ENCODE measurements at regions not wholly inside any gene's neighbourhood (a gene's known extent, or its start where the extent isn't known, plus 50 kb on each side); places are given as distances from the start of the nearest gene placed in this dataset.

DNA sequence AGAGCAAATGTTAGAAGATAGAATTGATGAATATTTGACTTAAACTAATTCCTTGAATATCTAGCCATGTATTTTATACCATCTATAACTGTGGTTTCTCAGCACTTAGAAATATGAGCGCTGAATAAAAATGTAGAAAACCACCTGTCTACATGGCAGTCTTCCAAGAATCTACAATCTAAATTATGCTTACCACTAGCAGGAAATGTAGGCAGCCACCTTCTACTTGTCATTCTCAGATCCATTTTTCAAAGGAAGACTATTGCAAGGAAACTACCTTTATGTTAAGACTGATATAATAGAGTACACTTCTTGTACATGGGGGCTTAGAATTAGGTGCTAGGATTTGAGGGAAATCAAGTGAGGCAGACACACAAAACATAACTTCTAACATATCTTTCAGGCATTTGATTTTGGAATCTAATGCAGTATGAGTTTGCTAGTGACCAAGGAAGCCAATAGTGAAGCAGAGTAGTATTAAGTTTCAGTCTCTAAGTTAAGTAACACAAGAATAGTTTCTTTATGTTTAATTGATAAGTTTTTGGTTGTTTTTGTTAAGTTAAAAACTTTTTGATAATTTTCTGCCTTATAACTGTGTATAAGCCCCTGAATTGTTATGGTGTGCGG is 175.9 kb upstream of the ITGA4 start:
- peaks cover 20 to 41% (median 31%) of the 10 kb centered on the region in 4 donors for H3K4me1 Mint-ChIP-seq
- ChIA-PET POLR2A (ENCODE audit: partially characterized antibody) (interaction anchor here (0.6 to 0.9 kb wide), 3 partner anchors 17 to 177 kb away, joined by 3 read pairs; no protein-coding TSS in a partner anchor), CTCF (ENCODE audit: partially characterized antibody) (interaction anchor here (1.0 to 1.1 kb wide), 2 partner anchors 19 to 176 kb away, joined by 3 read pairs; no protein-coding TSS in a partner anchor)

DNA sequence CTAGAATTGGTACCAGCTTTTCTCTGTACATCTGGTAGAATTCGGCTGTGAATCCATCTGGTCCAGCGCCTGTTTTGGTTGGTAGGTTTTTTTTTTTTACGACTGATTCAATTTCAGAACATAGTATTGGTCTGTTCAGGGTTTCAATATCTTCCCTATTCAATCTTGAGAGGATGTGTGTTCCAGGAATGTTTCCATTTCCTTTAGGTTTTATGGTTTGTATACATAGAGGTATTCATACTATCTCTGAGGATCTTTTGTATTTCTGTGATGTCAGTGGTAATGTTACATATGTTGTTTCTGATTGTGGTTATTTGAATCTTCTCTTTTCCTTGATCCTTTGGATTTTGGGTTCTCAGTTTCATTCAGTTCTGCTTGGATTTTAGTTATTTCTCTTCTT is 172.1 kb upstream of the ITGA4 start:
- peak overlapping the region in 4 of 7 donors; percentile 42 to 80 (median 62) for H3K27ac Mint-ChIP-seq
- H3K4me3 ChIP-seq (ENCODE audit: low read length in 2 of 2), result no peak overlapping the region
- H3K27me3 ChIP-seq (ENCODE audit: insufficient read depth, low read length), result no peaks in the 10 kb centered on the region
- H3K36me3 Mint-ChIP-seq, result peaks cover 4 to 23% of the 10 kb centered on the region in 2 donors
- H3K4me1 Mint-ChIP-seq, result peaks cover 16 to 32% (median 24%) of the 10 kb centered on the region in 4 donors
- CTCF ChIA-PET (ENCODE audit: partially characterized antibody), result no interaction called here
- H3K27ac ChIP-seq (ENCODE audit: low read depth, low read length), result no peak overlapping the region
- no peak for DNase-seq
- no peak overlapping the region for H3K4me3 Mint-ChIP-seq
- H3K4me1 ChIP-seq (ENCODE audit: insufficient read depth, low read length), result peaks cover 24% of the 10 kb centered on the region
- intact Hi-C loops (cut with micrococcal nuclease), result no loop called here
- H3K27me3 Mint-ChIP-seq, result no peaks in the 10 kb centered on the region
- no peaks in the 10 kb centered on the region for H3K9me3 ChIP-seq (ENCODE audit: control insufficient read depth in 1 of 2, low read length in 2 of 2)
- peaks cover 0 to 11% (median 4%) of the 10 kb centered on the region in 8 donors for H3K9me3 Mint-ChIP-seq
- no peaks in the 10 kb centered on the region for H3K36me3 ChIP-seq (ENCODE audit: insufficient read depth, low read length)
- POLR2A ChIA-PET (ENCODE audit: partially characterized antibody), result interaction anchor here (0.6 to 1.3 kb wide), 2 partner anchors 161 to 172 kb away, joined by 3 to 5 read pairs; partner anchors contain the start of gene ITGA4

More for the DNA sequence above, 175.9 kb upstream of the ITGA4 start:
- Mint-ChIP-seq H3K36me3 (peaks cover 4 to 19% of the 10 kb centered on the region in 2 donors), H3K27ac (peak overlapping the region; percentile 27 to 91 (median 81)), H3K9me3 (peaks cover 0 to 11% (median 4%) of the 10 kb centered on the region in 8 donors), H3K4me3 (peak overlapping the region in 6 of 8 donors; percentile 1 to 52 (median 23)), H3K27me3 (no peaks in the 10 kb centered on the region)
- intact Hi-C loops (cut with micrococcal nuclease), result loop anchor here (2.0 kb wide), 1 partner anchor 23 kb away; no protein-coding TSS in a partner anchor
- no peaks in the 10 kb centered on the region for H3K27me3 ChIP-seq (ENCODE audit: insufficient read depth, low read length)
- no peaks in the 10 kb centered on the region for H3K36me3 ChIP-seq (ENCODE audit: insufficient read depth, low read length)
- H3K4me1 ChIP-seq (ENCODE audit: insufficient read depth, low read length), result peaks cover 34% of the 10 kb centered on the region
- no peaks in the 10 kb centered on the region for H3K9me3 ChIP-seq (ENCODE audit: control insufficient read depth in 1 of 2, low read length in 2 of 2)
- H3K27ac ChIP-seq (ENCODE audit: low read depth, low read length), result peak overlapping the region; percentile 23
- DNase-seq, result peak in 4 of 5 donors; percentile 56 to 72 (median 64)
- H3K4me3 ChIP-seq (ENCODE audit: low read length in 2 of 2), result no peak overlapping the region

DNA sequence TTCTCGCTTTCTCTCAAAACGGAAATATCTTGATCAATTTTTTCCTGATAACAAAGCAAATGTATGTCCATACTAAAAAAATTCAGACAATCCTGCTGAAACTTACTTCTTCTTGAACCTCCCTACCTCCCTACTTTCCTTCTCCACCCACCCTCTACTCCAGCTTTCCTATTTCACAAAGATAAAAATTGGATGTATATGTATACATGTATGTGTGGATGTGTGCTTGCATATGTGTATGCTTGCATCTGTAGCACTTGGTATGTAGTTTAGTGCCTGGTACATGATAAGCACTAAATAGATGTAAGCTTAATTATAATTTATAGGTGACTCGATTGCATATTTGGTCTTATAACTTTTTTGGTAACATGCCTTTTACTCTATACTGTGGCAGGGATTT is 167.5 kb upstream of the ITGA4 start:
- H3K27me3 ChIP-seq (ENCODE audit: insufficient read depth, low read length), result no peaks in the 10 kb centered on the region
- no peaks in the 10 kb centered on the region for H3K27me3 Mint-ChIP-seq
- no peak overlapping the region for H3K4me3 ChIP-seq (ENCODE audit: low read length in 2 of 2)
- no peaks in the 10 kb centered on the region for H3K4me1 ChIP-seq (ENCODE audit: insufficient read depth, low read length)
- no peaks in the 10 kb centered on the region for H3K9me3 ChIP-seq (ENCODE audit: control insufficient read depth in 1 of 2, low read length in 2 of 2)
- H3K4me1 Mint-ChIP-seq, result peaks cover 0 to 10% (median 5%) of the 10 kb centered on the region in 4 donors
- H3K27ac Mint-ChIP-seq, result no peak overlapping the region
- DNase-seq, result no peak
- peaks cover 0 to 11% (median 7%) of the 10 kb centered on the region in 8 donors for H3K9me3 Mint-ChIP-seq
- intact Hi-C loops (cut with micrococcal nuclease), result loop anchor here (5.0 kb wide), 1 partner anchor 37 kb away; no protein-coding TSS in a partner anchor
- H3K36me3 Mint-ChIP-seq, result peaks cover 9 to 32% of the 10 kb centered on the region in 2 donors
- H3K4me3 Mint-ChIP-seq, result no peak overlapping the region
- CTCF ChIA-PET (ENCODE audit: partially characterized antibody), result no interaction called here
- POLR2A ChIA-PET (ENCODE audit: partially characterized antibody), result interaction anchor here (0.6 kb wide), 1 partner anchor 11 kb away, joined by 3 read pairs; no protein-coding TSS in a partner anchor
- H3K27ac ChIP-seq (ENCODE audit: low read depth, low read length), result no peak overlapping the region
- H3K36me3 ChIP-seq (ENCODE audit: insufficient read depth, low read length), result no peaks in the 10 kb centered on the region

DNA sequence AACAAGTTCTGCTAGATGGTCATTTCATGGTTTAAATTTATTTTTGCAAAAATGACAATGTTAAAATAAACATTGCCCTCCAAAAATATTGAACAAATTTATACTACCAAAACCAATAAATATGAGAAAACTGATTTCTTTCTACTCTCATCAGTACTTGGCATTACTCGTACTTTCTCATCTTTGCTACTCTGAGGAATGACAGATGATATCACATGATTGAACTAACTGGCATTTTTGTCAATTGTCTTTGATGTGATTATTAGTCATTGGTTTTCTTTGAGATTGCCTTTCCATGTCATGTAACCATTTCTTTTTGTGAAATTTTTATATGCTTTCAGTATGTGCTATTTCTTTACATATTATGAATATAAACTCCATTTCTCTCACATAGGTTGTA is 167.0 kb upstream of the ITGA4 start:
- H3K27ac Mint-ChIP-seq, result no peak overlapping the region
- H3K36me3 Mint-ChIP-seq, result peaks cover 7 to 27% of the 10 kb centered on the region in 2 donors
- H3K4me1 Mint-ChIP-seq, result peaks cover 0 to 5% (median 5%) of the 10 kb centered on the region in 4 donors
- no peaks in the 10 kb centered on the region for H3K36me3 ChIP-seq (ENCODE audit: insufficient read depth, low read length)
- no peak overlapping the region for H3K27ac ChIP-seq (ENCODE audit: low read depth, low read length)
- intact Hi-C loops (cut with micrococcal nuclease), result loop anchor here (5.0 kb wide), 1 partner anchor 38 kb away; no protein-coding TSS in a partner anchor
- no peaks in the 10 kb centered on the region for H3K4me1 ChIP-seq (ENCODE audit: insufficient read depth, low read length)
- no peaks in the 10 kb centered on the region for H3K27me3 Mint-ChIP-seq
- POLR2A ChIA-PET (ENCODE audit: partially characterized antibody), result no interaction called here
- H3K4me3 ChIP-seq (ENCODE audit: low read length in 2 of 2), result no peak overlapping the region
- H3K27me3 ChIP-seq (ENCODE audit: insufficient read depth, low read length), result no peaks in the 10 kb centered on the region
- peaks cover 0 to 12% (median 5%) of the 10 kb centered on the region in 8 donors for H3K9me3 Mint-ChIP-seq
- no peaks in the 10 kb centered on the region for H3K9me3 ChIP-seq (ENCODE audit: control insufficient read depth in 1 of 2, low read length in 2 of 2)
- CTCF ChIA-PET (ENCODE audit: partially characterized antibody), result no interaction called here
- no peak overlapping the region for H3K4me3 Mint-ChIP-seq
- DNase-seq, result no peak

DNA sequence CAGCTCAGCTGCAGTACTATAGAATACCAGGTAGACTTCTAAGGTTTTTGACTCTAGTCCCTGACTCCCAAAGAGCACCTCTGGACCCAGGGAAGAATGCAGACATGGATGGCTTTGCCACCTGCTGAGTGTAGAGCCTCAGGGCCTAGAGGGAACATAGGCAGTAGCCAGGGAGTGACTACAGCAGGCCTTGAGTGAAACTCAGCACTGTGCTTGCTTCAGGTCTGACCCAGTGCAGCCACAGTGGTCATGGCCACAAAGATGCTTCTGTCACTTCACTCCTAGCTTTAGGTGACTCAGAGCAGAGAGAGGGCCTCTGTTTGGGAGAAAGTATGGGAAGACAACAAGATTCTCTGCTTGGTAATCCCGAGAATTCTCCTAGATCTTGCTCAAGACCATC is 162.2 kb upstream of the ITGA4 start:
- no peak for DNase-seq
- peaks cover 2 to 37% (median 36%) of the 10 kb centered on the region in 8 donors for H3K9me3 Mint-ChIP-seq
- H3K36me3 Mint-ChIP-seq, result peaks cover 31 to 45% of the 10 kb centered on the region in 2 donors
- H3K27me3 ChIP-seq (ENCODE audit: insufficient read depth, low read length), result no peaks in the 10 kb centered on the region
- CTCF ChIA-PET (ENCODE audit: partially characterized antibody), result interaction anchor here (0.8 kb wide), 1 partner anchor 54 kb away, joined by 3 read pairs; no protein-coding TSS in a partner anchor
- H3K36me3 ChIP-seq (ENCODE audit: insufficient read depth, low read length), result no peaks in the 10 kb centered on the region
- POLR2A ChIA-PET (ENCODE audit: partially characterized antibody), result no interaction called here
- no peak overlapping the region for H3K4me3 ChIP-seq (ENCODE audit: low read length in 2 of 2)
- peak overlapping the region in 3 of 7 donors; percentile 6 to 29 (median 22) for H3K27ac Mint-ChIP-seq
- peaks cover 5% of the 10 kb centered on the region for H3K4me1 ChIP-seq (ENCODE audit: insufficient read depth, low read length)
- H3K4me1 Mint-ChIP-seq, result peaks cover 4 to 10% (median 6%) of the 10 kb centered on the region in 4 donors
- H3K4me3 Mint-ChIP-seq, result no peak overlapping the region
- H3K27ac ChIP-seq (ENCODE audit: low read depth, low read length), result no peak overlapping the region
- intact Hi-C loops (cut with micrococcal nuclease), result loop anchor here (5.0 kb wide), 1 partner anchor 43 kb away; no protein-coding TSS in a partner anchor
- no peaks in the 10 kb centered on the region for H3K27me3 Mint-ChIP-seq
- H3K9me3 ChIP-seq (ENCODE audit: control insufficient read depth in 1 of 2, low read length in 2 of 2), result peaks cover 0 to 9% of the 10 kb centered on the region in 2 donors

DNA sequence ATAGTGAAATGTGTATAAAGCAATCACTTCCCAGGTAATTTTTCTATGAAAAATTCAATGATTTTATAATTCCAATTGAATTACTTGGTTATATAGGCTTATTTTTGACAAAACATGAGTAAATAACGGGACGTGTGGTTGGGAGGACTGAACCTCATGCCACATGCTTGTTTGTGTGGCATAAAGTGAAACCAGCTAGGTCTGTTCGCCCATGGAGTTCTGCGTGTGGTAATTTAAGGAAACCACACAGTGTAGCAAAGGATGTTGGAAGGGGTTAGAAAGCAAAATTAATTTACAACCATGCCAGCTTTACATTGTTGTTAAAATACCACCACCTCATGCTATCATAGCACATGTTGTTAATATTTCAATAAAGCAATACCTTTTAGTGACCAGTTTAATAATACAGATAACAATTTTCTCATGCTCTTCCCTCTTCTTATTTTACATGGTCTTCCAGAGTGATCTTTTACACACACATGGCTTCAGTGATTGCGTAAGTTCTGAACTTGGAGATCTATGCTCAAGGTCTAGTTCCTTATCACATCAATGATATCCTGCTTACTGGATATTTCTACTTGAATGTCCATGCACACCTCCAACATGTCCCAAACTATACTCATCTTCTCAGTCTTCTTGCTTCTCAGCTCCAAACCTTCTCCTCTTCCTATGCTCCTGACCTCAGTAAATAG is 156.4 kb upstream of the ITGA4 start:
- CTCF ChIA-PET (ENCODE audit: partially characterized antibody), result interaction anchor here (0.9 to 3.1 kb wide), 8 partner anchors 11 to 320 kb away, joined by 3 to 14 read pairs (median 3); partner anchors contain the start of gene ITGA4
- no peaks in the 10 kb centered on the region for H3K36me3 ChIP-seq (ENCODE audit: insufficient read depth, low read length)
- H3K4me3 Mint-ChIP-seq, result peak overlapping the region; percentile 4 to 73 (median 61)
- peak overlapping the region in 1 of 2 donors; percentile 20 for H3K4me3 ChIP-seq (ENCODE audit: low read length in 2 of 2)
- H3K36me3 Mint-ChIP-seq, result peaks cover 23 to 24% of the 10 kb centered on the region in 2 donors
- POLR2A ChIA-PET (ENCODE audit: partially characterized antibody), result interaction anchor here (0.7 to 16.0 kb wide), 19 partner anchors 11 to 196 kb away, joined by 3 to 374 read pairs (median 3); partner anchors contain the start of gene ITGA4
- DNase-seq, result peak; percentile 59 to 80 (median 71)
- no peaks in the 10 kb centered on the region for H3K27me3 Mint-ChIP-seq
- intact Hi-C loops (cut with micrococcal nuclease), result no loop called here
- peaks cover 38 to 48% (median 42%) of the 10 kb centered on the region in 4 donors for H3K4me1 Mint-ChIP-seq
- no peaks in the 10 kb centered on the region for H3K27me3 ChIP-seq (ENCODE audit: insufficient read depth, low read length)
- peaks cover 0 to 5% of the 10 kb centered on the region in 2 donors for H3K9me3 ChIP-seq (ENCODE audit: control insufficient read depth in 1 of 2, low read length in 2 of 2)
- peak overlapping the region; percentile 49 to 97 (median 88) for H3K27ac Mint-ChIP-seq
- peaks cover 51% of the 10 kb centered on the region for H3K4me1 ChIP-seq (ENCODE audit: insufficient read depth, low read length)
- peak overlapping the region; percentile 16 for H3K27ac ChIP-seq (ENCODE audit: low read depth, low read length)
- peaks cover 0 to 33% (median 27%) of the 10 kb centered on the region in 8 donors for H3K9me3 Mint-ChIP-seq

Data from CD4-positive, alpha-beta memory T cell (primary cell).